GM21367 (cell line): ENCODE measurements at regions not wholly inside any gene's neighbourhood (a gene's known extent, or its start where the extent isn't known, plus 50 kb on each side); places are given as distances from the start of the nearest gene placed in this dataset.
"Not testable (repeated sequence)": the region's sequence is repeated elsewhere in the genome, so short reads cannot be mapped to it uniquely, and the experiment has no call there.

Experiments
- ATAC-seq: cut with Tn5 transposase; IDR thresholded peaks from one replicate; pipeline ENCODE4 v1.9.1; 2021; ENCODE audit not compliant: unreplicated experiment

GRCh38 chr5:41995193-41995592, 70.1 kb downstream of the FBXO4 start:
- ATAC-seq, result no peak

GRCh38 chr5:42001673-42002072, 76.6 kb downstream of the FBXO4 start:
- ATAC-seq, result no peak

- ATAC-seq, result not testable (repeated sequence)
Measured at GRCh38 chr5:42003852-42004251, 78.8 kb downstream of the FBXO4 start.

- ATAC-seq, result peak; percentile 76
Measured at GRCh38 chr5:42005561-42006153, 80.6 kb downstream of the FBXO4 start.

- no peak for ATAC-seq
Measured at GRCh38 chr5:42013561-42013960, 88.5 kb downstream of the FBXO4 start.

- ATAC-seq, result no peak
Measured at GRCh38 chr5:42015254-42015653, 90.2 kb downstream of the FBXO4 start.

GRCh38 chr5:42015681-42016080, 90.6 kb downstream of the FBXO4 start:
- no peak for ATAC-seq

GRCh38 chr5:42020788-42021530, 95.9 kb downstream of the FBXO4 start:
- ATAC-seq, result no peak

- no peak for ATAC-seq
Measured at GRCh38 chr5:42021923-42022322, 96.8 kb downstream of the FBXO4 start.

- no peak for ATAC-seq
Measured at GRCh38 chr5:42022383-42022972, 97.4 kb downstream of the FBXO4 start.

- no peak for ATAC-seq
Measured at GRCh38 chr5:42026446-42026845, 101.4 kb downstream of the FBXO4 start.

- no peak for ATAC-seq
Measured at GRCh38 chr5:42032137-42032536, 107.1 kb downstream of the FBXO4 start.

GRCh38 chr5:42035526-42035925, 110.4 kb downstream of the FBXO4 start:
- no peak for ATAC-seq

GRCh38 chr5:42036379-42036778, 111.3 kb downstream of the FBXO4 start:
- ATAC-seq, result no peak

- no peak for ATAC-seq
Measured at GRCh38 chr5:42037379-42037932, 112.4 kb downstream of the FBXO4 start.

- no peak for ATAC-seq
Measured at GRCh38 chr5:42043400-42043799, 118.3 kb downstream of the FBXO4 start.

GRCh38 chr5:42057254-42057690, 132.2 kb downstream of the FBXO4 start:
- peak; percentile 91 for ATAC-seq

- ATAC-seq, result no peak
Measured at GRCh38 chr5:42059291-42059690, 134.2 kb downstream of the FBXO4 start.

- no peak for ATAC-seq
Measured at GRCh38 chr5:42059778-42060464, 134.8 kb downstream of the FBXO4 start.

- ATAC-seq, result no peak
Measured at GRCh38 chr5:42061121-42061520, 136.0 kb downstream of the FBXO4 start.

GRCh38 chr5:42064821-42065220, 139.7 kb downstream of the FBXO4 start:
- no peak for ATAC-seq
